Endodermal cell (in vitro differentiated cells): ENCODE measurements at regions not wholly inside any gene's neighbourhood (a gene's known extent, or its start where the extent isn't known, plus 50 kb on each side); places are given as distances from the start of the nearest gene placed in this dataset.

Experiments used
- DNase-seq: peaks from one replicate; pipeline ENCODE4 v3.0.0-alpha.2; 2017
- H3K27ac ChIP-seq: 2 replicates; pipeline ENCODE4 v1.5.1; 2013; ENCODE audit warnings: mild to moderate bottlenecking, low read depth, low read length, moderate library complexity
- H3K27me3 ChIP-seq: 2 replicates; pipeline ENCODE4 v1.6.1; 2013; ENCODE audit warnings: mild to moderate bottlenecking, low read length, moderate library complexity; ENCODE audit not compliant: insufficient read depth, control insufficient read depth, poor library complexity, severe bottlenecking
- H3K36me3 ChIP-seq: 2 replicates; pipeline ENCODE4 v1.7.0; 2013; ENCODE audit warnings: mild to moderate bottlenecking, low read length, moderate library complexity; ENCODE audit not compliant: control insufficient read depth, insufficient read depth
- H3K4me1 ChIP-seq: one replicate; pipeline ENCODE4 v1.7.0; 2013; ENCODE audit warnings: low read length; ENCODE audit not compliant: control insufficient read depth, insufficient read depth
- H3K4me3 ChIP-seq: 2 replicates; pipeline ENCODE4 v1.5.1; 2013; ENCODE audit warnings: mild to moderate bottlenecking, low read length, moderate library complexity
- H3K9ac ChIP-seq: 2 replicates; pipeline ENCODE4 v1.6.1; 2013; ENCODE audit warnings: mild to moderate bottlenecking, low read length, moderate library complexity; ENCODE audit not compliant: poor library complexity, severe bottlenecking; ENCODE audit errors: extremely low read depth
- H3K9me3 ChIP-seq: 2 replicates; pipeline ENCODE4 v1.6.1; 2013; ENCODE audit warnings: mild to moderate bottlenecking, low read length, moderate library complexity; ENCODE audit not compliant: control insufficient read depth
- H3K27ac Mint-ChIP-seq: 2 replicates; pipeline ENCODE4 v1.8.0; 2020; ENCODE audit warnings: mixed read lengths
- H3K27me3 Mint-ChIP-seq: 2 replicates; pipeline ENCODE4 v1.8.0; 2021; ENCODE audit warnings: mild to moderate bottlenecking, mixed read lengths; ENCODE audit not compliant: insufficient read depth
- H3K36me3 Mint-ChIP-seq: 2 replicates; pipeline ENCODE4 v1.8.0; 2020; ENCODE audit warnings: low read depth, mixed read lengths
- H3K4me1 Mint-ChIP-seq: 2 replicates; pipeline ENCODE4 v1.8.0; 2020; ENCODE audit warnings: mixed read lengths
- H3K4me3 Mint-ChIP-seq: 2 replicates; pipeline ENCODE4 v1.8.0; 2020; ENCODE audit warnings: mild to moderate bottlenecking, moderate library complexity, mixed read lengths
- H3K9me3 Mint-ChIP-seq: 2 replicates; pipeline ENCODE4 v1.8.0; 2020; ENCODE audit warnings: mild to moderate bottlenecking, mixed read lengths
- WGBS, 2 experiments: methylation state at CpG; one replicate each; pipeline versions ENCODE4 v1.1.5 to v1.1.7; 2013; ENCODE audit warnings: missing lambda C conversion rate in 2 of 2, mixed read lengths in 1 of 2; ENCODE audit not compliant: insufficient coverage in 1 of 2, insufficient read length in 1 of 2; 5-methylcytosine and 5-hydroxymethylcytosine counted together
- TF ChIP-seq, protein P1 (sequence below): fragments of 200-600 bp; sonication (generic); conservative IDR thresholded peaks from 2 replicates; pipeline ENCODE4 v1.5.0; 2021; ENCODE audit warnings: antibody characterized with exemption, mild to moderate bottlenecking

DNA sequence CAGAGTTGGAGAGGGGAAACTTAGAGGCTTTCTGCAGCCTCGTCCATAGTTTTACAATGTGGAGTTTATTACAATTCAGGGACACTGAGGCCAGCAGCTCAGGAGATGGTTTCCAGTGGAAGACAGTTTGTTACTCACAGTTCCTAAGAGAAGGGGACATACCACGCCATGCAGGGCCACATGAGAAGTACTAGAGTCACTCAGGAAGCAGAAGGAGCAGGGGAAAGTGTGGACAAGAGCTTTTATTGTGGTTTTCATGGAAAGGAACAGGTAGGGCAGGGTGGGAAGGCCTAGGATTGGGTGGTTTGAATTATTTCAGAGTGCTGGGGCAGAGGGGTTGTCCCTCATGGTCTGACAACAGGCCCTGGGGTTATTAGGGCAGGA is 292.1 kb upstream of the IGFBP3 start:
- Mint-ChIP-seq H3K9me3 (no peaks in the 10 kb centered on the region), H3K27me3 (peaks cover 3% of the 10 kb centered on the region), H3K4me1 (peaks cover 26% of the 10 kb centered on the region), H3K36me3 (no peaks in the 10 kb centered on the region), H3K4me3 (no peak overlapping the region), H3K27ac (no peak overlapping the region)
- no peaks in the 10 kb centered on the region for H3K36me3 ChIP-seq
- no peaks in the 10 kb centered on the region for H3K9me3 ChIP-seq
- TF ChIP-seq, protein P1, sequence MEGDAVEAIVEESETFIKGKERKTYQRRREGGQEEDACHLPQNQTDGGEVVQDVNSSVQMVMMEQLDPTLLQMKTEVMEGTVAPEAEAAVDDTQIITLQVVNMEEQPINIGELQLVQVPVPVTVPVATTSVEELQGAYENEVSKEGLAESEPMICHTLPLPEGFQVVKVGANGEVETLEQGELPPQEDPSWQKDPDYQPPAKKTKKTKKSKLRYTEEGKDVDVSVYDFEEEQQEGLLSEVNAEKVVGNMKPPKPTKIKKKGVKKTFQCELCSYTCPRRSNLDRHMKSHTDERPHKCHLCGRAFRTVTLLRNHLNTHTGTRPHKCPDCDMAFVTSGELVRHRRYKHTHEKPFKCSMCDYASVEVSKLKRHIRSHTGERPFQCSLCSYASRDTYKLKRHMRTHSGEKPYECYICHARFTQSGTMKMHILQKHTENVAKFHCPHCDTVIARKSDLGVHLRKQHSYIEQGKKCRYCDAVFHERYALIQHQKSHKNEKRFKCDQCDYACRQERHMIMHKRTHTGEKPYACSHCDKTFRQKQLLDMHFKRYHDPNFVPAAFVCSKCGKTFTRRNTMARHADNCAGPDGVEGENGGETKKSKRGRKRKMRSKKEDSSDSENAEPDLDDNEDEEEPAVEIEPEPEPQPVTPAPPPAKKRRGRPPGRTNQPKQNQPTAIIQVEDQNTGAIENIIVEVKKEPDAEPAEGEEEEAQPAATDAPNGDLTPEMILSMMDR, result no peak
- DNase-seq, result no peak
- WGBS, 2 experiments, result 75 to 99% methylated on average over 2 of the region's 2 CpGs
- peaks cover 7% of the 10 kb centered on the region for H3K4me1 ChIP-seq
- no peak overlapping the region for H3K4me3 ChIP-seq
- no peak overlapping the region for H3K9ac ChIP-seq
- no peak overlapping the region for H3K27ac ChIP-seq
- H3K27me3 ChIP-seq, result no peaks in the 10 kb centered on the region

DNA sequence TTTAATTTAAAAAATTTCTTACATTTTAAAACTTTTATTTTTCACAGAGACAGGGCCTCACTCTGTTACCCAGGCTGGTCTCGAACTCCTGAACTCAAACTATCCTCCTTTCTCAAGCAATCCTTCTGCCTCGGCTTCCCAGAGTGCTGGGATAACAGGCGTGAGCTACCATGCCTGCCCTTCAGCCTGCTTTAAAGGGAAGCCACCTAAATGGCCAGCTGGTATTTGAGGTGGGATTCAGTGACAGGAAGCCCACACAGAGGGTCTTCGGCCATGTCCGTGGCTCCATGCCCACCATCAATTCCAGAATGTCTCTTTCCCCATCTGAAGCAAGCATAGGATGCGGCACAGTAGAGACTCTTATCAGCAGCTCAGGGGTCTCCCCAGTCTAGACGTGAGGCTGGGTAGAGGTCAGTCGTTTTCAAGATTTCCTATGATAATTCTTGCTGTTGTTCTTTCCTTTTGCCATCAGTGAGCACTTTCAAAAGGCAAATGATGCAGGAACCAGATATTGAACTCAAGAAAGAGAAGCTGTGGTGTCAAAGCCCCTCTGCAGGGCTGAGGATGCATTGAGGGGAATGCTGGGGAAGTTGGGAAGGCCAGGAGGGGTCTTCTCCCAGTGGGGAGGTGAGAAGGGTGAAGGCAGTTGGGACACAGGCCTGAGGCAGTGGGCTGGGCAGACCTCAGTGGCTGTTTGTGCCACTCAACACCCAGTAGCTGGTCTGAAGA is 291.5 kb upstream of the IGFBP3 start:
- no peaks in the 10 kb centered on the region for H3K9me3 ChIP-seq
- Mint-ChIP-seq H3K36me3 (no peaks in the 10 kb centered on the region), H3K9me3 (no peaks in the 10 kb centered on the region), H3K27me3 (peaks cover 3% of the 10 kb centered on the region), H3K4me3 (no peak overlapping the region), H3K27ac (no peak overlapping the region), H3K4me1 (peaks cover 24% of the 10 kb centered on the region)
- TF ChIP-seq, protein P1, result no peak
- H3K36me3 ChIP-seq, result no peaks in the 10 kb centered on the region
- no peak overlapping the region for H3K9ac ChIP-seq
- DNase-seq, result no peak
- H3K4me3 ChIP-seq, result no peak overlapping the region
- H3K27me3 ChIP-seq, result no peaks in the 10 kb centered on the region
- H3K4me1 ChIP-seq, result peaks cover 7% of the 10 kb centered on the region
- H3K27ac ChIP-seq, result no peak overlapping the region
- whole genome bisulfite sequencing, 2 experiments, result 67 to 73% methylated on average over 2 to 7 of the region's 8 CpGs

DNA sequence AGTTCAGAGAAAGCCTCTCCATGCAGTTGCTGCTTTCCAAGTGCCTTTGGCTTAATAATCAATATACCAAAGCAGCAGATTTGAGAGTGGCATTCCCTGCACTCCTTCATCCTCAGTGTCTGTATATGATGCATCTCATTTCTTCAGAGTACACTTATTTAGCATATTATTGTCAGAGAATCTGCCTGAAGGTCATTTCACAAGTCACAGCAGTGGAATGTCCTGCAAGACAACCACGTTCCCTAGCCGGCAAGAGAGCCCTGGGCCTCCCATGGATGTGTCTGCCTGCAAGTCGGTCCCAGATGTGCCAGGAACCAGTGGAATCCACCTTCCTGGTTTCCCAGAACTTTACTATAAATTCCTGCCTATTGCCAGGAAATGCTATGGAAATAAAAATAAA is 289.4 kb upstream of the IGFBP3 start:
- Mint-ChIP-seq H3K27me3 (peaks cover 3% of the 10 kb centered on the region), H3K27ac (no peak overlapping the region), H3K4me1 (peaks cover 10% of the 10 kb centered on the region), H3K36me3 (no peaks in the 10 kb centered on the region), H3K9me3 (no peaks in the 10 kb centered on the region), H3K4me3 (no peak overlapping the region)
- Histone ChIP-seq H3K9ac (no peak overlapping the region), H3K4me3 (no peak overlapping the region), H3K36me3 (no peaks in the 10 kb centered on the region), H3K4me1 (peaks cover 4% of the 10 kb centered on the region), H3K27me3 (no peaks in the 10 kb centered on the region), H3K9me3 (no peaks in the 10 kb centered on the region), H3K27ac (no peak overlapping the region)
- 89 to 90% methylated on average over 2 to 3 of the region's 3 CpGs for WGBS, 2 experiments
- TF ChIP-seq, protein P1, result no peak
- DNase-seq, result no peak
